GM12891 (cell line): ENCODE measurements at regions not wholly inside any gene's neighbourhood (a gene's known extent, or its start where the extent isn't known, plus 50 kb on each side); places are given as distances from the start of the nearest gene placed in this dataset.
A peak's percentile ranks its signal among the peaks of the same experiment; 100 is the strongest.

Experiments used
- DNase-seq: peaks from one replicate; pipeline ENCODE4 v3.0.0; 2011; ENCODE audit warnings: low spot score; ENCODE audit not compliant: insufficient read length
- FAIRE-seq: peaks from 2 replicates; lab custom pipeline; 2011; peaks lifted over from hg19 to GRCh38; lab: Jason Lieb, UNC
- PAX5 ChIP-seq: IDR thresholded peaks from 2 replicates; pipeline ENCODE4 v1.6.1; 2011; ENCODE audit warnings: low read length, moderate library complexity, mild to moderate bottlenecking; ENCODE audit not compliant: insufficient read depth, severe bottlenecking
- POLR2A ChIP-seq: IDR thresholded peaks from 2 replicates; pipeline ENCODE4 v1.6.1; 2011; ENCODE audit warnings: low read depth, low read length, control low read depth
- POLR2AphosphoS5 ChIP-seq: IDR thresholded peaks from 2 replicates; pipeline ENCODE4 v1.6.1; 2011; ENCODE audit warnings: low read depth, low read length, control low read depth
- POU2F2 ChIP-seq: IDR thresholded peaks from 2 replicates; pipeline ENCODE4 v1.6.1; 2011; ENCODE audit warnings: low read depth, mild to moderate bottlenecking, control low read depth, low read length, moderate library complexity
- SPI1 ChIP-seq: IDR thresholded peaks from 2 replicates; pipeline ENCODE4 v1.6.1; 2011; ENCODE audit warnings: low read depth, low read length, control low read depth
- TAF1 ChIP-seq: IDR thresholded peaks from 2 replicates; pipeline ENCODE4 v1.6.1; 2011; ENCODE audit warnings: low read depth, low read length, control low read depth

GRCh38 chr4:181698221-181698620 lies 545.0 kb upstream of the TENM3 start:
- no peak for FAIRE-seq
- TF ChIP-seq POLR2AphosphoS5 = no peak
- TF ChIP-seq POLR2A = no peak

GRCh38 chr4:181701214-181701613 lies 542.0 kb upstream of the TENM3 start:
- DNase-seq = no peak
- no peak for TF ChIP-seq SPI1
- TF ChIP-seq TAF1 = no peak
- TF ChIP-seq POLR2A = no peak
- TF ChIP-seq PAX5 = no peak
- TF ChIP-seq POU2F2 = no peak
- TF ChIP-seq POLR2AphosphoS5 = no peak
- no peak for FAIRE-seq

More at GRCh38 chr4:181698221-181698620, 545.0 kb upstream of the TENM3 start:
- DNase-seq = no peak

- TF ChIP-seq TAF1 (no peak), PAX5 (no peak), POU2F2 (no peak), SPI1 (peak; percentile 36; the same call in 1 of the 2 replicates)
- FAIRE-seq (no peak), DNase-seq (no peak)
Observed at GRCh38 chr4:181701894-181702293, 541.3 kb upstream of the TENM3 start.

GRCh38 chr4:181702864-181703495 lies 540.2 kb upstream of the TENM3 start:
- FAIRE-seq (no peak), DNase-seq (no peak)
- no peak for TF ChIP-seq PAX5
- TF ChIP-seq POLR2A = no peak
- no peak for TF ChIP-seq POU2F2
- TF ChIP-seq TAF1 = no peak
- TF ChIP-seq POLR2AphosphoS5 = no peak
- TF ChIP-seq SPI1 = no peak

GRCh38 chr4:181710143-181710542 lies 533.1 kb upstream of the TENM3 start:
- FAIRE-seq = no peak
- DNase-seq = no peak
- no peak for TF ChIP-seq TAF1
- TF ChIP-seq PAX5 = no peak
- TF ChIP-seq POLR2A = no peak

- FAIRE-seq (no peak), DNase-seq (no peak)
- TF ChIP-seq PAX5 (no peak), TAF1 (no peak), POU2F2 (no peak), POLR2AphosphoS5 (no peak), POLR2A (no peak)
Observed at GRCh38 chr4:181711387-181711786, 531.8 kb upstream of the TENM3 start.

- FAIRE-seq (no peak), DNase-seq (no peak)
- TF ChIP-seq PAX5 = no peak
Observed at GRCh38 chr4:181728305-181728966, 514.8 kb upstream of the TENM3 start.

- TF ChIP-seq SPI1 (no peak), TAF1 (no peak), POLR2A (no peak), POLR2AphosphoS5 (no peak), PAX5 (no peak), POU2F2 (no peak)
- FAIRE-seq (no peak), DNase-seq (no peak)
Observed at GRCh38 chr4:181731900-181732299, 511.3 kb upstream of the TENM3 start.

- FAIRE-seq = no peak
- TF ChIP-seq SPI1 (no peak), POLR2A (no peak), POLR2AphosphoS5 (no peak), TAF1 (no peak), POU2F2 (no peak), PAX5 (no peak)
- DNase-seq = no peak
Observed at GRCh38 chr4:181737744-181738143, 505.5 kb upstream of the TENM3 start.

GRCh38 chr4:181739031-181739430 lies 504.2 kb upstream of the TENM3 start:
- TF ChIP-seq POLR2A (no peak), POU2F2 (no peak), PAX5 (no peak), TAF1 (no peak), SPI1 (no peak), POLR2AphosphoS5 (no peak)
- no peak for DNase-seq
- FAIRE-seq = no peak

- no peak for FAIRE-seq
- TF ChIP-seq POU2F2 = no peak
- TF ChIP-seq POLR2AphosphoS5 = no peak
- TF ChIP-seq SPI1 = no peak
- TF ChIP-seq PAX5 = no peak
- no peak for TF ChIP-seq POLR2A
- no peak for TF ChIP-seq TAF1
- no peak for DNase-seq
Observed at GRCh38 chr4:181741513-181741912, 501.7 kb upstream of the TENM3 start.
